ENCODE measurements at regions not wholly inside any gene's neighbourhood (a gene's known extent, or its start where the extent isn't known, plus 50 kb on each side); places are given as distances from the start of the nearest gene placed in this dataset.

- no peak overlapping the region for H3K4me2 ChIP-seq (ENCODE audit: low read length)
- no peak overlapping the region for H2AFZ ChIP-seq (ENCODE audit: low read length)
- CTCF ChIA-PET (ENCODE audit: unreplicated experiment) = no interaction called here
- no peaks in the 10 kb centered on the region for H4K20me1 ChIP-seq (ENCODE audit: insufficient read depth, low read length)
- no peak overlapping the region for H3K4me3 ChIP-seq (ENCODE audit: low read depth, low read length, poor library complexity, severe bottlenecking)
- no peaks in the 10 kb centered on the region for H3K9me3 ChIP-seq (ENCODE audit: low read length)
- no peaks in the 10 kb centered on the region for H3K9me2 ChIP-seq (ENCODE audit: insufficient read depth, low read length)
- TF ChIP-seq EZH2phosphoT487 (IDR thresholded peaks at IDR 0.05; ENCODE audit: borderline replicate concordance, low read depth, low read length) (no peak), CTCF (conservative IDR thresholded peaks at IDR 0.05; ENCODE audit: low read length) (no peak)
- BruUV-seq (replicated peaks) = no TSS peak
- DNase-seq (ENCODE audit: low spot score) = no peak
- no peaks in the 10 kb centered on the region for H3K4me1 ChIP-seq (ENCODE audit: insufficient read depth, low read length, poor library complexity, severe bottlenecking)
- H3K27ac ChIP-seq (ENCODE audit: low read depth, low read length, poor library complexity, severe bottlenecking) = no peak overlapping the region
- H3K79me2 ChIP-seq (ENCODE audit: insufficient read depth, low read depth, low read length) = no peaks in the 10 kb centered on the region
- no peaks in the 10 kb centered on the region for H3K36me3 ChIP-seq (ENCODE audit: insufficient read depth, low read length)
- POLR2A ChIA-PET = no interaction called here
- intact Hi-C loops (cut with micrococcal nuclease; ENCODE audit: unreplicated experiment) = no loop called here
These were observed 2351.4 kb downstream of the PCDH7 start for GRCh38 chr4:33071535-33071934.

- no peak overlapping the region for H3K27ac ChIP-seq (ENCODE audit: low read depth, low read length, poor library complexity, severe bottlenecking)
- H3K9me2 ChIP-seq (ENCODE audit: insufficient read depth, low read length) = no peaks in the 10 kb centered on the region
- H3K79me2 ChIP-seq (ENCODE audit: insufficient read depth, low read depth, low read length) = no peaks in the 10 kb centered on the region
- H3K9me3 ChIP-seq (ENCODE audit: low read length) = no peaks in the 10 kb centered on the region
- no peak for DNase-seq (ENCODE audit: low spot score)
- no peak overlapping the region for H2AFZ ChIP-seq (ENCODE audit: low read length)
- CTCF ChIA-PET (ENCODE audit: unreplicated experiment) = no interaction called here
- intact Hi-C loops (cut with micrococcal nuclease; ENCODE audit: unreplicated experiment) = no loop called here
- POLR2A ChIA-PET = no interaction called here
- BruUV-seq (replicated peaks) = no TSS peak
- H3K4me3 ChIP-seq (ENCODE audit: low read depth, low read length, poor library complexity, severe bottlenecking) = no peak overlapping the region
- no peak for TF ChIP-seq CTCF (conservative IDR thresholded peaks at IDR 0.05; ENCODE audit: low read length)
- TF ChIP-seq EZH2phosphoT487 (IDR thresholded peaks at IDR 0.05; ENCODE audit: borderline replicate concordance, low read depth, low read length) = no peak
- no peaks in the 10 kb centered on the region for H4K20me1 ChIP-seq (ENCODE audit: insufficient read depth, low read length)
- H3K4me2 ChIP-seq (ENCODE audit: low read length) = no peak overlapping the region
- H3K36me3 ChIP-seq (ENCODE audit: insufficient read depth, low read length) = no peaks in the 10 kb centered on the region
- H3K4me1 ChIP-seq (ENCODE audit: insufficient read depth, low read length, poor library complexity, severe bottlenecking) = no peaks in the 10 kb centered on the region
These were observed 2352.3 kb downstream of the PCDH7 start for GRCh38 chr4:33072298-33073089.

- no peak overlapping the region for H2AFZ ChIP-seq (ENCODE audit: low read length)
- no peaks in the 10 kb centered on the region for H3K9me2 ChIP-seq (ENCODE audit: insufficient read depth, low read length)
- POLR2A ChIA-PET = no interaction called here
- no peak for DNase-seq (ENCODE audit: low spot score)
- no peaks in the 10 kb centered on the region for H3K4me1 ChIP-seq (ENCODE audit: insufficient read depth, low read length, poor library complexity, severe bottlenecking)
- no peaks in the 10 kb centered on the region for H3K36me3 ChIP-seq (ENCODE audit: insufficient read depth, low read length)
- no TSS peak for BruUV-seq (replicated peaks)
- no peak overlapping the region for H3K4me3 ChIP-seq (ENCODE audit: low read depth, low read length, poor library complexity, severe bottlenecking)
- no peaks in the 10 kb centered on the region for H4K20me1 ChIP-seq (ENCODE audit: insufficient read depth, low read length)
- no peak overlapping the region for H3K27ac ChIP-seq (ENCODE audit: low read depth, low read length, poor library complexity, severe bottlenecking)
- intact Hi-C loops (cut with micrococcal nuclease; ENCODE audit: unreplicated experiment) = no loop called here
- H3K4me2 ChIP-seq (ENCODE audit: low read length) = no peak overlapping the region
- no peak for TF ChIP-seq EZH2phosphoT487 (IDR thresholded peaks at IDR 0.05; ENCODE audit: borderline replicate concordance, low read depth, low read length)
- no peak for TF ChIP-seq CTCF (conservative IDR thresholded peaks at IDR 0.05; ENCODE audit: low read length)
- H3K9me3 ChIP-seq (ENCODE audit: low read length) = no peaks in the 10 kb centered on the region
- CTCF ChIA-PET (ENCODE audit: unreplicated experiment) = no interaction called here
- no peaks in the 10 kb centered on the region for H3K79me2 ChIP-seq (ENCODE audit: insufficient read depth, low read depth, low read length)
These were observed 2353.6 kb downstream of the PCDH7 start for GRCh38 chr4:33073811-33074210.
